ENCODE measurements at regions not wholly inside any gene's neighbourhood (a gene's known extent, or its start where the extent isn't known, plus 50 kb on each side); places are given as distances from the start of the nearest gene placed in this dataset.

- TF ChIP-seq CTCF (IDR thresholded peaks at IDR 0.05) (no peak), POLR2A (IDR thresholded peaks at IDR 0.05) (no peak)
Measured at GRCh38 chr7:9028012-9028411, 594.6 kb downstream of the NXPH1 start.
